ENCODE measurements at regions not wholly inside any gene's neighbourhood (a gene's known extent, or its start where the extent isn't known, plus 50 kb on each side); places are given as distances from the start of the nearest gene placed in this dataset.

DNA sequence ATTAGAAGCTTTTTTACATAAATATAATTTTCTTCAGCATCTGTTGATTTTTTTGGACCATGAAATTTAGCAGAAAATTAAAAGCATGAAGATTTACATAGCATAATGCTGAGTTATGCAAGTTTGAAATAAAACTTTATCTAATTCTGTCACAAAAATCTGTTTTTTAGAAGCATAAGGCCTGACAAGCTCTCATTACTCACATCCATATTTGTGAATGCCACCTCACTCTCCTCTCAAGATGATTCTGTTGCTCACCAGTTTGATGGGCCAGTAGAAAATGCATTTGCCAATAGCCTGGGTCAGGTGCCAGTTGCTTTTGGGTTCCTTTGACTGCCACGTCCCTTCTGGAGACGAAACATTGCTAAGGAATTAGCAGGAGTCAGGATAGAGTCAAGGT is 181.5 kb upstream of the ATP2B1 start:
- Histone ChIP-seq H3K9me3 (replicated peaks; ENCODE audit: control insufficient read depth, insufficient read depth, low read length) (peaks cover 1% of the 10 kb centered on the region; the same call in 1 of the 3 replicates), H3K4me2 (ENCODE audit: control insufficient read depth, insufficient read depth) (no peak overlapping the region), H2AFZ (ENCODE audit: control insufficient read depth, low read depth, low read length) (no peak overlapping the region), H3K9ac (ENCODE audit: control insufficient read depth, insufficient read depth, low read length) (no peak overlapping the region), H4K20me1 (ENCODE audit: control insufficient read depth, insufficient read depth) (no peaks in the 10 kb centered on the region), H3K36me3 (ENCODE audit: control insufficient read depth in 2 of 2, insufficient read depth in 2 of 2, low read length in 1 of 2) (no peaks in the 10 kb centered on the region), H3K79me2 (ENCODE audit: control insufficient read depth, insufficient read depth, low read length) (no peaks in the 10 kb centered on the region), H3K27ac (ENCODE audit: control insufficient read depth, insufficient read depth) (no peak overlapping the region), H3K4me1 (ENCODE audit: control insufficient read depth, insufficient read depth, low read length) (no peaks in the 10 kb centered on the region), H3K27me3 (replicated peaks in 1 of 2; ENCODE audit: control insufficient read depth in 2 of 2, insufficient read depth in 2 of 2, low read length in 1 of 2) (no peaks in the 10 kb centered on the region), H3K4me3 (no peak overlapping the region)
- RAD21 ChIA-PET (ENCODE audit: unreplicated experiment): no interaction called here
- CTCF ChIA-PET: no interaction called here
- no peak for ATAC-seq
- no peak for DNase-seq (ENCODE audit: low read depth, low spot score)
- 84% methylated on average over 2 of the region's 2 CpGs for WGBS (ENCODE audit: insufficient coverage, insufficient replicate concordance, low lambda C conversion rate, missing lambda C conversion rate)
- SMC1A ChIA-PET (ENCODE audit: uncharacterized antibody, unreplicated experiment): interaction anchor here (0.6 to 1.2 kb wide), 2 partner anchors 14 to 184 kb away, joined by 3 read pairs; no protein-coding TSS in a partner anchor
- in situ Hi-C loops (cut with MboI): no loop called here
- POLR2A ChIA-PET: no interaction called here
- TF ChIP-seq ZNF274 (IDR thresholded peaks at IDR 0.05; ENCODE audit: insufficient read depth, insufficient read length) (no peak), YBX1 (IDR thresholded peaks at IDR 0.05) (no peak), TCF7 (IDR thresholded peaks at IDR 0.05; ENCODE audit: borderline replicate concordance) (no peak), POLR2AphosphoS5 (IDR thresholded peaks at IDR 0.05; ENCODE audit: low read length) (no peak), HDAC6 (IDR thresholded peaks at IDR 0.05; ENCODE audit: unreplicated experiment) (no peak), PAX8 (IDR thresholded peaks at IDR 0.05) (no peak), ASH2L (IDR thresholded peaks at IDR 0.05; ENCODE audit: borderline replicate concordance, low read depth) (no peak)
- TF ChIP-seq, protein P1, sequence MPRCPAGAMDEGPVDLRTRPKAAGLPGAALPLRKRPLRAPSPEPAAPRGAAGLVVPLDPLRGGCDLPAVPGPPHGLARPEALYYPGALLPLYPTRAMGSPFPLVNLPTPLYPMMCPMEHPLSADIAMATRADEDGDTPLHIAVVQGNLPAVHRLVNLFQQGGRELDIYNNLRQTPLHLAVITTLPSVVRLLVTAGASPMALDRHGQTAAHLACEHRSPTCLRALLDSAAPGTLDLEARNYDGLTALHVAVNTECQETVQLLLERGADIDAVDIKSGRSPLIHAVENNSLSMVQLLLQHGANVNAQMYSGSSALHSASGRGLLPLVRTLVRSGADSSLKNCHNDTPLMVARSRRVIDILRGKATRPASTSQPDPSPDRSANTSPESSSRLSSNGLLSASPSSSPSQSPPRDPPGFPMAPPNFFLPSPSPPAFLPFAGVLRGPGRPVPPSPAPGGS (IDR thresholded peaks at IDR 0.05; ENCODE audit: borderline replicate concordance, insufficient read depth, low read depth, low read length, poor library complexity, severe bottlenecking): no peak
- TF ChIP-seq, protein P2, sequence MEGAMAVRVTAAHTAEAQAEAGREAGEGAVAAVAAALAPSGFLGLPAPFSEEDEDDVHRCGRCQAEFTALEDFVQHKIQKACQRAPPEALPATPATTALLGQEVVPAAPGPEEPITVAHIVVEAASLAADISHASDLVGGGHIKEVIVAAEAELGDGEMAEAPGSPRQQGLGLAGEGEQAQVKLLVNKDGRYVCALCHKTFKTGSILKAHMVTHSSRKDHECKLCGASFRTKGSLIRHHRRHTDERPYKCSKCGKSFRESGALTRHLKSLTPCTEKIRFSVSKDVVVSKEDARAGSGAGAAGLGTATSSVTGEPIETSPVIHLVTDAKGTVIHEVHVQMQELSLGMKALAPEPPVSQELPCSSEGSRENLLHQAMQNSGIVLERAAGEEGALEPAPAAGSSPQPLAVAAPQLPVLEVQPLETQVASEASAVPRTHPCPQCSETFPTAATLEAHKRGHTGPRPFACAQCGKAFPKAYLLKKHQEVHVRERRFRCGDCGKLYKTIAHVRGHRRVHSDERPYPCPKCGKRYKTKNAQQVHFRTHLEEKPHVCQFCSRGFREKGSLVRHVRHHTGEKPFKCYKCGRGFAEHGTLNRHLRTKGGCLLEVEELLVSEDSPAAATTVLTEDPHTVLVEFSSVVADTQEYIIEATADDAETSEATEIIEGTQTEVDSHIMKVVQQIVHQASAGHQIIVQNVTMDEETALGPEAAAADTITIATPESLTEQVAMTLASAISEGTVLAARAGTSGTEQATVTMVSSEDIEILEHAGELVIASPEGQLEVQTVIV (IDR thresholded peaks at IDR 0.05; ENCODE audit: borderline replicate concordance, partially characterized antibody): no peak
- intact Hi-C loops (cut with micrococcal nuclease; ENCODE audit: unreplicated experiment): no loop called here
- no peak for FAIRE-seq
- no TSS peak for BruUV-seq (replicated peaks)

Measured in GM12878 (cell line).